Activated CD4-positive, alpha-beta T cell treated with anti-CD3 and anti-CD28 coated beads, Interleukin-2, amount 50 U/mL, for 16 hours (primary cell): ENCODE measurements at regions not wholly inside any gene's neighbourhood (a gene's known extent, or its start where the extent isn't known, plus 50 kb on each side); places are given as distances from the start of the nearest gene placed in this dataset.
"Not testable (repeated sequence)": the region's sequence is repeated elsewhere in the genome, so short reads cannot be mapped to it uniquely, and the experiment has no call there.

Experiments used
- DNase-seq: peaks from one replicate; pipeline ENCODE4 v3.0.0-alpha.2; 2020

DNA sequence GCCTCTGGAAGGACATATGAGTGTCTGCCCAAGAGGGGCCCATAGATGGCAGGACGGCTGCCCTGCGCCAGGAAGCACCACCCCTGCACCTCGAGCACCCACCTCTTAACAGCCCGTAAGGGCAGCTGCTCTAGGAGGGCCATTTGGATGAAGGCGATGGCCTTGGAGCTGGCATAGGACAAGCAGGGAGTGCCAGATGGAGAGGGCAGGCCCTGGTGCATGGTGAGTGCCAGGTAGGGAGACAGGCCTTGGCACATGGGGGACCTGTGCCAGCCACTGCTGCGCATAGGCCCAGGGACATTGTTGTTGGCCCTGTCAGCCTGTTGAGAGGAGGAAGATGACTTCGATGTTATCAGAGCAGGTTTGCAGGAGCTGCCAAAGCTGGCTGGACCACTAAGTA lies 134.2 kb downstream of the SLC25A46 start:
- no peak for DNase-seq

GRCh38 chr5:110873773-110874437 lies 135.1 kb downstream of the SLC25A46 start:
- no peak for DNase-seq

DNA sequence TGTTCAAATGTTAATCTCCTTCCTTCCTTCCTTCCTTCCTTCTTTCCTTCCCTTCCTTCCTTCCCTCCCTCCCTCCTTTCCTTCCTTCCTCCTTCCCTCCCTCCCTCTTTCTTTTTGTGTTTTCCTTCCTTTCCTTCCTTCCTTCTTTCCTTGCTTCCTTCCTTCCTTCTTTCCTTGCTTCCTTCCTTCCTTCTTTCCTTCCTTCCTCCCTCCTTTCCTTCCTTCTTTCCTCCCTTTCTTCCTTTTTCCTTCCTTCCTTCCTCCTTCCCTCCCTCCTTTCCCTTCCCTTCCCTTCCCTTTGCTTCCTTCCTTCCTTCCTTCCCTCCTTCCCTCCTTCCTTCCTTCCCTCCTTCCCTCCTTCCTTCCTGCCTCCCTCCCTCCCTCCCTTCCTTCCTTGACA lies 136.3 kb downstream of the SLC25A46 start:
- not testable (repeated sequence) for DNase-seq

GRCh38 chr5:110878115-110878514 lies 139.3 kb downstream of the SLC25A46 start:
- no peak for DNase-seq

- DNase-seq, result no peak
These were observed 140.9 kb downstream of the SLC25A46 start for GRCh38 chr5:110879675-110880074.

GRCh38 chr5:110880413-110880812 lies 141.6 kb downstream of the SLC25A46 start:
- no peak for DNase-seq

DNA sequence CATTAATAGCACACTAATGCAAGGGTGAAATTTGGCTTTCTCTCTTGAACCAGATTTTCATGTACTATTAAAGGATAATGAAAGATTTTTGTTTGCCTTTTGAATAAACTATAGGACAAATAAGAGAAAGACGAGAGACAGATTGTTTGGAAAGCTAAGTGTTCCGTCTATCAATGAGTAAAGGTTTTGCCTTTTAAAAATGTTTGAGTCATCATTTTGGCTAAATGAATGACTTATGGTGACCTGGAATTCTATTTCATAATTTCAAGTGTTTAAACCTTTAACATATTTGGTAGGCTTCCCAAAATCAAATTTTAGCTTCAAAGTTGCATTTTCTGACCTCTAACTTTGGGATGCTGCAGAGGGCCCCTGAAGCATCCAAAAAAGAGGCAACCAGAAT lies 145.2 kb downstream of the SLC25A46 start:
- DNase-seq, result no peak

DNA sequence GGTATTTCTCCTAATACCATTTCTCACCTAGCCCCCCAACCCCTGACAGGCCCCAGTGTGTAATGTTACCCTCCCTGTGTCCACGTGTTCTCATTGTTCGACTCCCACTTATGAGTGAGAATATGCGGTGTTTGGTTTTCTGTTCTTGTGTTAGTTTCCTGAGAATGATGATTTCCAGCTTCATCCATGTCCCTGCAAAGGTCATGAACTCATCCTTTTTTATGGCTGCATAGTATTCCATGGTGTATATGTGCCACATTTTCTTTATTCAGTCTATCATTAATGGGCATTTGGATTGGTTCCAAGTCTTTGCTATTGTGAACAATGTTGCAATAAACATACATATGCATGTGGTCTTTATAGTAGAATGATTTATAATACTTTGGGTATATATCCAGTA lies 148.4 kb downstream of the SLC25A46 start:
- DNase-seq, result not testable (repeated sequence)

- not testable (repeated sequence) for DNase-seq
These were observed 155.2 kb downstream of the SLC25A46 start for GRCh38 chr5:110893854-110894483.

DNA sequence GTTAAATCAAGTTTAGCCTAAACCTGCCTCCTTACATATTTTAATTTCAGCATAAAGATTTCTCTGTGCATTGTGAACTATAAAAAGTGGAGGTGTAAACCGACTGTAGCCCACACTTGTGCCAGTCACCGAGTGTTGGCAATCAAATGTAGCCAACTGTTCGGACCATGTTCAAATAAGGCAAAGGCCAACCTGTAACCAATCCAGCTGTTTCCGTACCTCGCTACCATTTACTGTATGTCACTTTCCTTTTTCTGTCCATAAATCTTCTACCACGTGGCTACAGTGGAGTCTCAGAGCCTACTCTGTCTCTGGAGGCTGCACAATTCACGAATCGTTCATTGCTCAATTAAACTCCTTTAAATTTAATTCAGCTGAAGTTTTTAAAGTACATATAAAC lies 156.0 kb downstream of the SLC25A46 start:
- DNase-seq, result no peak

DNA sequence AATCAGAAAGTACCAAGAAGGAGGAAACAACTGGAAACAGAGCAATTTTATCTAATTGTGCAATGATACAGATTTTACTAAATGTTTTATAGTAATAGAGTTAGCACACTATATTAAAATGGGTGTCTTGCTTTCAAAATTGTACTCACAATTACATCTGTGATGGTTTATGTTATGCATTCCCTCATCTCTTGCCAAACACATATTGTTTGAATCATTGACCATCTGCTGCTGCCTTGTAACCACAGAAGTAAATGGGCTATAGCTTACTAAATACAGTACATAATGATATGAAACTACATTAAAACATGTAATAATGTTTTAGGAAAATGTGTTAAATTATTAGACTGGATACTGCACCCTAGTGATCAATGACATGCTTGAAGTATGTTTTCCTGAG lies 158.1 kb downstream of the SLC25A46 start:
- DNase-seq, result no peak

DNA sequence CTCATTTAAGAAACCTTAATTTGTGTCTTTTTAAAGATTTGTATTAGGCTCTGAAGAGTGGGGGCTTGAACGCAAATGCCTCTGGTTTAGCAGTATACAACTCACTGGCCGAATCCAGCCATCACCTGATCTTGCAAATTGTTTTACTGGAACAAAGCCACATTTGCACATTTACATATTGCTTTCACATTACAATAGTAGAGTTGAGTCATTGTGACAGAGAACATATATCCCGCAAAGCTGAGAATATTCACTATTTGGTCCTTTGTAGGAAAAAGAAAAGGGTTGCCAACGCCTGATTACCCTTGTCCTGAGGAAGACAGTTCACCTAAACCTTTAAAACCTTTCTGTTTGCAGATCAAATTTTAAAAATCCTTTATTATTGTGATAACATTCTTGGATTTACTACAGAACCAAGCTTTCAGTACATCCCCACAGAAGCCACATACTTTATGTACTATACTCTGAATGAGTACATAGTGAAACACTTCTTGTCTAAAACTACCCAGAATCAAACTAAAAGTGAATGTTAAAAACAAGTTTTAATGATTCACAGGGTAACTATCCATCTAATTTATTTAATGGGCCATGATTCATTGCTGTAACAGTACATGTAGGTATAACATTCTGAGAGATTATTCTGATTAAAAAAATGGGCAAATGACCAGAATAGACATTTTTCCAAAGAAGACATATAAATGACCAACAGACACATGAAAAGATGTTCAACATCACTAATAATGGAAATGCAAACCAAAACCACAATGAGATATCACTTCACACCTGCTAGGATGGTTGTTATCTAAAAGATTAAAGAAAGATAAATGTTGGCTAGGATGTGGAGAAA lies 161.0 kb downstream of the SLC25A46 start:
- peak; percentile 26 for DNase-seq

DNA sequence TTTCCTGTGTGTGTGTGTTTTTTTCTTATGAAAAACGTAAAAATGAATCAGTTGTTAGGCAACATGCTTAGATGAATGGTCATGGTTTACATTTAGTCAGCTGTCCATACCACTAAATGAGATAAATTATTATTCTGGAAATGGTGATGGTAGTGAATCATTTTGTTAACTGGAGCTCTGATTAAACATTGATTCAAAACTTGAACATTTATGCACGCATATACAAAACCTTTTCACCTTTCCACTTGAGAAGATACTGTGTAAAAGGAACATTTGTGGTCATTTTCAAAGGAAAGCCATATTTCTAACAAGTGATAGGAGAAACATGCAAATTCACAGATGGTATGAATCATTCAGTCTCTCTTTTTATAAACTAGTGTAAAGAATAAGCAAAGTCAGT lies 162.0 kb downstream of the SLC25A46 start:
- DNase-seq, result peak; percentile 12

DNA sequence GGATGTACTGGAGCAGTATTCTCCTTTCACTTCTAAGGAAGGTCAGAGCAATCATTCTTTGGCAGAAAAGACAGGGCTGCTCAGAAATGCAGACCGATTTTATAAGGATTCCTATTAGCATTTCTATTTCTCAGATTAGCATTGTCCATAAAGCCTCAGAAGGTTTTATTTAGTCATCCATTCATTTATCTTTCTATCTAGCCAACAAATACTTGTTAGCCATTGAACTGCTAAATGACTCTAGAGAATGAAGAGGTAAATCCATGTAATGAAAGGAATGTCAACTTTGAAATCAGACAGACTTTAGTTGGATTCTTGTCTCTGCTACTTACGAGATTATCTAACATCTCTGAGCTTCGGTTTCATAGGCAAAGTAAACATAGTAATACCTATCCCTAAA lies 165.2 kb downstream of the SLC25A46 start:
- DNase-seq, result no peak

- DNase-seq, result no peak
These were observed 162.7 kb upstream of the TSLP start for GRCh38 chr5:110908848-110909247.

DNA sequence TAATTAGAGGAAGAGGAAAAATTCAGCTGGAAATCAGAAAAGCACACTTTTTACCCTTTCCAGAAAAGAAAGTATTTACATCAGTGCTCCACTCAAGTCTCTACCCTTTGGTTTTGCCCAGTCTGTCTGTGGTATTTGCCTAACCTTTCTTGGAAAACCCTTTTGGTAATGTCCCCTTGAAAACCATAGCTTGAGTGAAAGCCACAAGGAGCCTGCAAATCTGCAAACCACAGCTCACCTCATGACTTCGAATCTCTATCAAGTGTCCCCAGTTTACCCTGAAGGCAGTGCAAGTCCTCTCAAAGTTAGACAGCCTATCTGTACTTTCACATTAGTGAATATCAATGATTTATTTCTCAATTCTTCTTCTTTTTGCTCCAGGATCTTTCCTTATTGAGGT lies 162.1 kb upstream of the TSLP start:
- DNase-seq, result peak; percentile 4

DNA sequence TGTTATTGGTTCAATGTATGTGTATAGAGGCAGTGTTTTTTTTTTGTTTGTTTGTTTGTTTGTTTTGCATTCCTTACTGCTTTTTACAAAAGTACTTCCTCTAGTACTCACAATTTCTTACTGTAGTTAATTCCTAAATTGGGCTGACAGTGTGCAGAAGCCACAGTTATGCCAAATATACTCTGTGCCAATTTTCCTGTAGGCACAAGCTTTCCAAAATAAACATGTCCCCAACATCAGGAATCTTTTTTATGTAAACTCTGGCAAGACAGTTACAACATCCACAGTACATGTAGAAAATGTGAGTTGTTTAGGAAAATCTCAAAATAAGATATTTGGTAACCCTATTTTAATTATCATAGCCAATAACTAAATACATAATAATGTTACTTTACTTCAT lies 161.6 kb upstream of the TSLP start:
- no peak for DNase-seq

DNA sequence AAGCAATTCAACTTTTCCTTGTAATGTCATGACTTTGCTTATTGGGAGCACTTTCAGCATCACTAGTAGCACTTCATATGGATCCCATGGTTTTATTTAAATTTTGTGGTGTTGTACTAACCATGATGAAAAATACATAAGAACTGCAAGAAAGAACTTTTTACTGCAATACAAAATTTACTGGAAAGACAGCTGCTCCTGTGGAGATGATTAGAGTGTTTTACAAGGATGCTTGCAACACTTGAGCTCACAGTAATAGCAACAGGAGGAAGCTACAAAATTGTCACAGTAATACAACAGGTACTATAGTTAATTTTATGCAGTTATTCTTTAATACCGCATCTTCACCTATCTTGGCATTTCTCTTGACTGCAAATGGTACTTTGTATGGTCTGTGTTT lies 158.3 kb upstream of the TSLP start:
- DNase-seq, result no peak

- no peak for DNase-seq
These were observed 155.0 kb upstream of the TSLP start for GRCh38 chr5:110916381-110917049.

DNA sequence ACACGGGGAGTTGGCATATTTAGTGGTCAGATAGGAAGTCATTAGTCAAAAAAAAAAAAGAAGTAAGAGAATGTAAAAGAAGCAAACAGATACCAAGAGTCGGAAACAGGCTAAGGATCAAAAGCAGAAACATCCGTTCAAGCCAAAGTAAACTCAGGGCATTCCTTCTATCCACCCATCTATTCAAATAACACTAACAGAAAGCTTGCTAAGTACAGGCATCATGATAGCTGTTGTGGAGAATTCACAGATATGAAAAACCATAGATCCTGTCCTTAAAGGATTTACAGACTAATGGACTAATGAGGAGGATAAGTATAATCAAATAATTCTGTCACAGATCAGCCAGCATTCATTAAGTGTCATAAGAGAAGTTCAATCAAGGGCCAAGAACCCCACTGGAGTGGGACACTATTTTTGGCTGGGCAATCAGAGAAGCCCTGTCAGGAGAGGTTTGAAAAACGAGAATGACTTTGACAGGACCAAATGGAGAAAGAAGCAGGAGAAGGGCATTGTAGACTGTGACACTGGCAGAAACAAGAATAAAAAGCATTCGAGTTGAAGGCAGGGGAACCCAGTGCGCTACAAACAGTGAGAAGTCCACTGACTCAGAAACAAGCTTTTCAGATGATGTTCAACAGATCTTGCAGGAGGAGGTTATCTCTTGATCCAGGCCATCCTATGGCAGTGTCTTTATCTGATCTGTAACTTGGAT lies 154.2 kb upstream of the TSLP start:
- DNase-seq, result no peak

GRCh38 chr5:110918683-110919082 lies 152.8 kb upstream of the TSLP start:
- DNase-seq, result no peak

GRCh38 chr5:110923971-110924370 lies 147.5 kb upstream of the TSLP start:
- no peak for DNase-seq

DNA sequence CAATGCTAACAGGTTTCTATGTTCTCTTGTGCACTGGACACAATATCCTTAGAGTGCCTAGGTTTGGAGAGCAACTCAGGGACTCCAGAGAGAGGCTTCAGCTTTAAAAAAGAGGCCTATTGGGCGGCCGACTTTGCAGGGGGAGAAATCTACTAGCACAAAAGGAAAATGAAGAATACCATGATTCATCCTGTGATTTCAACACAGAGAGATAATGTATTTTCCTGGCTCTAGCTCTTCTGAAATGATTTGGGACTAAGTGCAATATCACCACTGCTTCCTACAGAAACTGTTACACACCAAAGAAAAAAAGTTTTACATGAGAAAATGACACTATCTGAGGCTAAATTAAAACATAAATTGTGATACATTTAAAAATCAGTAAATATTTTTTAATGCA lies 146.1 kb upstream of the TSLP start:
- DNase-seq, result no peak
